GM12878 (cell line): ENCODE measurements at regions not wholly inside any gene's neighbourhood (a gene's known extent, or its start where the extent isn't known, plus 50 kb on each side); places are given as distances from the start of the nearest gene placed in this dataset.

Experiments
- NFXL1 ChIP-seq: fragments of 450-650 bp; IDR thresholded peaks from 2 replicates; pipeline ENCODE4 v1.6.1; 2017; ENCODE audit warnings: antibody characterized with exemption, mild to moderate bottlenecking, borderline replicate concordance
- NR2F1 ChIP-seq: fragments of 450-650 bp; conservative IDR thresholded peaks from 2 replicates; pipeline ENCODE4 v1.6.1; 2017; ENCODE audit warnings: mild to moderate bottlenecking
- RCOR1 ChIP-seq: conservative IDR thresholded peaks from 2 replicates; pipeline ENCODE4 v1.6.1; 2012; ENCODE audit warnings: low read depth, low read length, improper control_type of control experiment
- TBL1XR1 ChIP-seq: IDR thresholded peaks from 2 replicates; pipeline ENCODE4 v1.6.1; 2012; ENCODE audit warnings: low read depth, low read length, improper control_type of control experiment
- TCF12 ChIP-seq: IDR thresholded peaks from 2 replicates; pipeline ENCODE4 v1.6.1; 2011; ENCODE audit warnings: low read depth, mild to moderate bottlenecking, low read length
- TF ChIP-seq, protein P1 (sequence below): IDR thresholded peaks from 2 replicates; pipeline ENCODE4 v1.6.1; 2012; ENCODE audit warnings: mild to moderate bottlenecking, low read depth, low read length
- TF ChIP-seq, protein P2 (sequence below): IDR thresholded peaks from 2 replicates; pipeline ENCODE4 v1.6.1; 2012; ENCODE audit warnings: improper control_type of control experiment, low read depth, low read length; ENCODE audit not compliant: insufficient replicate concordance
- TF ChIP-seq, protein P3 (sequence below): fragments of 450-650 bp; IDR thresholded peaks from 2 replicates; pipeline ENCODE4 v1.6.1; 2017; ENCODE audit warnings: mild to moderate bottlenecking

DNA sequence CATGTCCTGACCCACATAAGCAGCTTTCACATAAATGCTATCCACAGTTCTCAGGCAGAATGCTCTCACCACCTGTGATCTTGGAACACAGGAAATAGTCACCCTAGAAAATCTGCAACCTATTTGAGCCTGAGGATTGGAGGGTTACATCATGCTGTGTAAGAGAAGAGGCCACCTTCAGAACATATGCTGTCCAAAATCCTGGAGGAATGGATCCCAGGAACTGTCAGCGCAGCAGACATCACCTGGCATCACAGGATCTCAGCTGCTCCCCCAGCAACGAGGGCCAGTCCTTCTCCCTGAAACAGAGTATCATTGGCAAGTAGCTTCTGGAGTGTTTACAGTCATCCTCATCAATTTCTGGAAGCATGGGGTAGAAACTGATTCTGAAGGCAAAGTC lies 63.2 kb upstream of the LTA4H start (continued):
- TF ChIP-seq, protein P1, sequence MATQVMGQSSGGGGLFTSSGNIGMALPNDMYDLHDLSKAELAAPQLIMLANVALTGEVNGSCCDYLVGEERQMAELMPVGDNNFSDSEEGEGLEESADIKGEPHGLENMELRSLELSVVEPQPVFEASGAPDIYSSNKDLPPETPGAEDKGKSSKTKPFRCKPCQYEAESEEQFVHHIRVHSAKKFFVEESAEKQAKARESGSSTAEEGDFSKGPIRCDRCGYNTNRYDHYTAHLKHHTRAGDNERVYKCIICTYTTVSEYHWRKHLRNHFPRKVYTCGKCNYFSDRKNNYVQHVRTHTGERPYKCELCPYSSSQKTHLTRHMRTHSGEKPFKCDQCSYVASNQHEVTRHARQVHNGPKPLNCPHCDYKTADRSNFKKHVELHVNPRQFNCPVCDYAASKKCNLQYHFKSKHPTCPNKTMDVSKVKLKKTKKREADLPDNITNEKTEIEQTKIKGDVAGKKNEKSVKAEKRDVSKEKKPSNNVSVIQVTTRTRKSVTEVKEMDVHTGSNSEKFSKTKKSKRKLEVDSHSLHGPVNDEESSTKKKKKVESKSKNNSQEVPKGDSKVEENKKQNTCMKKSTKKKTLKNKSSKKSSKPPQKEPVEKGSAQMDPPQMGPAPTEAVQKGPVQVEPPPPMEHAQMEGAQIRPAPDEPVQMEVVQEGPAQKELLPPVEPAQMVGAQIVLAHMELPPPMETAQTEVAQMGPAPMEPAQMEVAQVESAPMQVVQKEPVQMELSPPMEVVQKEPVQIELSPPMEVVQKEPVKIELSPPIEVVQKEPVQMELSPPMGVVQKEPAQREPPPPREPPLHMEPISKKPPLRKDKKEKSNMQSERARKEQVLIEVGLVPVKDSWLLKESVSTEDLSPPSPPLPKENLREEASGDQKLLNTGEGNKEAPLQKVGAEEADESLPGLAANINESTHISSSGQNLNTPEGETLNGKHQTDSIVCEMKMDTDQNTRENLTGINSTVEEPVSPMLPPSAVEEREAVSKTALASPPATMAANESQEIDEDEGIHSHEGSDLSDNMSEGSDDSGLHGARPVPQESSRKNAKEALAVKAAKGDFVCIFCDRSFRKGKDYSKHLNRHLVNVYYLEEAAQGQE, result no peak
- TF ChIP-seq TCF12, result no peak
- TF ChIP-seq RCOR1, result no peak
- TF ChIP-seq, protein P2, sequence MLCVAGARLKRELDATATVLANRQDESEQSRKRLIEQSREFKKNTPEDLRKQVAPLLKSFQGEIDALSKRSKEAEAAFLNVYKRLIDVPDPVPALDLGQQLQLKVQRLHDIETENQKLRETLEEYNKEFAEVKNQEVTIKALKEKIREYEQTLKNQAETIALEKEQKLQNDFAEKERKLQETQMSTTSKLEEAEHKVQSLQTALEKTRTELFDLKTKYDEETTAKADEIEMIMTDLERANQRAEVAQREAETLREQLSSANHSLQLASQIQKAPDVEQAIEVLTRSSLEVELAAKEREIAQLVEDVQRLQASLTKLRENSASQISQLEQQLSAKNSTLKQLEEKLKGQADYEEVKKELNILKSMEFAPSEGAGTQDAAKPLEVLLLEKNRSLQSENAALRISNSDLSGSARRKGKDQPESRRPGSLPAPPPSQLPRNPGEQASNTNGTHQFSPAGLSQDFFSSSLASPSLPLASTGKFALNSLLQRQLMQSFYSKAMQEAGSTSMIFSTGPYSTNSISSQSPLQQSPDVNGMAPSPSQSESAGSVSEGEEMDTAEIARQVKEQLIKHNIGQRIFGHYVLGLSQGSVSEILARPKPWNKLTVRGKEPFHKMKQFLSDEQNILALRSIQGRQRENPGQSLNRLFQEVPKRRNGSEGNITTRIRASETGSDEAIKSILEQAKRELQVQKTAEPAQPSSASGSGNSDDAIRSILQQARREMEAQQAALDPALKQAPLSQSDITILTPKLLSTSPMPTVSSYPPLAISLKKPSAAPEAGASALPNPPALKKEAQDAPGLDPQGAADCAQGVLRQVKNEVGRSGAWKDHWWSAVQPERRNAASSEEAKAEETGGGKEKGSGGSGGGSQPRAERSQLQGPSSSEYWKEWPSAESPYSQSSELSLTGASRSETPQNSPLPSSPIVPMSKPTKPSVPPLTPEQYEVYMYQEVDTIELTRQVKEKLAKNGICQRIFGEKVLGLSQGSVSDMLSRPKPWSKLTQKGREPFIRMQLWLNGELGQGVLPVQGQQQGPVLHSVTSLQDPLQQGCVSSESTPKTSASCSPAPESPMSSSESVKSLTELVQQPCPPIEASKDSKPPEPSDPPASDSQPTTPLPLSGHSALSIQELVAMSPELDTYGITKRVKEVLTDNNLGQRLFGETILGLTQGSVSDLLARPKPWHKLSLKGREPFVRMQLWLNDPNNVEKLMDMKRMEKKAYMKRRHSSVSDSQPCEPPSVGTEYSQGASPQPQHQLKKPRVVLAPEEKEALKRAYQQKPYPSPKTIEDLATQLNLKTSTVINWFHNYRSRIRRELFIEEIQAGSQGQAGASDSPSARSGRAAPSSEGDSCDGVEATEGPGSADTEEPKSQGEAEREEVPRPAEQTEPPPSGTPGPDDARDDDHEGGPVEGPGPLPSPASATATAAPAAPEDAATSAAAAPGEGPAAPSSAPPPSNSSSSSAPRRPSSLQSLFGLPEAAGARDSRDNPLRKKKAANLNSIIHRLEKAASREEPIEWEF, result no peak
- no peak for TF ChIP-seq TBL1XR1
- TF ChIP-seq NR2F1, result no peak
- TF ChIP-seq NFXL1, result no peak
- TF ChIP-seq, protein P3, sequence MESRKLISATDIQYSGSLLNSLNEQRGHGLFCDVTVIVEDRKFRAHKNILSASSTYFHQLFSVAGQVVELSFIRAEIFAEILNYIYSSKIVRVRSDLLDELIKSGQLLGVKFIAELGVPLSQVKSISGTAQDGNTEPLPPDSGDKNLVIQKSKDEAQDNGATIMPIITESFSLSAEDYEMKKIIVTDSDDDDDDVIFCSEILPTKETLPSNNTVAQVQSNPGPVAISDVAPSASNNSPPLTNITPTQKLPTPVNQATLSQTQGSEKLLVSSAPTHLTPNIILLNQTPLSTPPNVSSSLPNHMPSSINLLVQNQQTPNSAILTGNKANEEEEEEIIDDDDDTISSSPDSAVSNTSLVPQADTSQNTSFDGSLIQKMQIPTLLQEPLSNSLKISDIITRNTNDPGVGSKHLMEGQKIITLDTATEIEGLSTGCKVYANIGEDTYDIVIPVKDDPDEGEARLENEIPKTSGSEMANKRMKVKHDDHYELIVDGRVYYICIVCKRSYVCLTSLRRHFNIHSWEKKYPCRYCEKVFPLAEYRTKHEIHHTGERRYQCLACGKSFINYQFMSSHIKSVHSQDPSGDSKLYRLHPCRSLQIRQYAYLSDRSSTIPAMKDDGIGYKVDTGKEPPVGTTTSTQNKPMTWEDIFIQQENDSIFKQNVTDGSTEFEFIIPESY, result no peak
- TF ChIP-seq, all 136 proteins: peak for 0
